K562 (cell line): ENCODE measurements at regions not wholly inside any gene's neighbourhood (a gene's known extent, or its start where the extent isn't known, plus 50 kb on each side); places are given as distances from the start of the nearest gene placed in this dataset.

Source experiments
- ATAC-seq: fragments of 200-7000 bp; cut with Tn5 transposase; 3 replicates; pipeline ENCODE4 v1.9.1; 2020; ENCODE audit warnings: moderate library complexity
- BruUV-seq: library from RNA; stranded (reverse); fragments of 400-500 nt; replicated peaks from 2 replicates; lab custom pipeline; 2021; lab: Mats Ljungman, UMichigan
- CTCF ChIA-PET: fragments of 300-600 bp; formaldehyde crosslinking; extraction: SDS; loops from one replicate; lab custom pipeline; 2021; ENCODE audit warnings: low intra/inter-chr PET ratio; lab: Yijun Ruan, JAX
- POLR2A ChIA-PET: fragments of 300-600, 350-650 bp; sonication (Branson Sonifier 250); formaldehyde crosslinking; extraction: SDS; loops from one replicate; lab custom pipeline; 2021; ENCODE audit warnings: antibody characterized with exemption, inconsistent platforms; lab: Yijun Ruan, JAX
- DNase-seq, 4 experiments: peaks; one replicate each; pipeline versions ENCODE4 v3.0.0 to v3.0.0-alpha.2; 2011 to 2018; ENCODE audit warnings: low spot score in 3 of 4, mixed read lengths in 3 of 4; ENCODE audit errors: extremely low read depth in 1 of 4
- FAIRE-seq: peaks from 2 replicates; lab custom pipeline; 2011; peaks lifted over from hg19 to GRCh38; lab: Jason Lieb, UNC
- H2AFZ ChIP-seq: 2 replicates; pipeline ENCODE4 v1.6.0; 2011; ENCODE audit warnings: low read depth, low read length, control low read depth, inconsistent platforms
- H3K27ac ChIP-seq: fragments of 200-600 bp; 3 replicates; pipeline ENCODE4 v1.8.0; 2011; ENCODE audit warnings: low read depth, mild to moderate bottlenecking, control low read depth, inconsistent platforms, low read length, moderate library complexity, mixed read lengths; ENCODE audit errors: extremely low read depth
- H3K27me3 ChIP-seq, 2 experiments: fragments of 300-600 bp in 1 of 2; 2 replicates in 1 of 2; 3 replicates in 1 of 2; pipeline versions ENCODE4 v1.6.0 to v1.8.0; 2011; ENCODE audit warnings: inconsistent platforms in 2 of 2, low read length in 2 of 2, mild to moderate bottlenecking in 1 of 2, mixed read lengths in 1 of 2, moderate library complexity in 1 of 2; ENCODE audit not compliant: control insufficient read depth in 2 of 2, insufficient read depth in 2 of 2
- H3K36me3 ChIP-seq: fragments of 300-600 bp; 3 replicates; pipeline ENCODE4 v1.8.0; 2011; ENCODE audit warnings: mild to moderate bottlenecking, low read length, inconsistent platforms; ENCODE audit not compliant: control insufficient read depth, insufficient read depth
- H3K4me1 ChIP-seq, 2 experiments: fragments of 200-600 bp in 1 of 2; replicated peaks in 1 of 2; 2 replicates in 1 of 2; 3 replicates in 1 of 2; pipeline versions ENCODE4 v1.5.1 to v1.8.0; 2011; ENCODE audit warnings: inconsistent platforms in 2 of 2, low read length in 2 of 2, mild to moderate bottlenecking in 1 of 2, mixed read lengths in 1 of 2, moderate library complexity in 1 of 2; ENCODE audit not compliant: control insufficient read depth in 2 of 2, insufficient read depth in 2 of 2
- H3K4me2 ChIP-seq: 2 replicates; pipeline ENCODE4 v1.6.1; 2011; ENCODE audit warnings: low read length, control low read depth, inconsistent platforms, mixed read lengths; ENCODE audit not compliant: insufficient read depth
- H3K4me3 ChIP-seq: fragments of 200-600 bp; sonication (generic), shearing (Covaris generic); 2 replicates; pipeline ENCODE4 v1.5.1; 2016; ENCODE audit warnings: control low read depth, inconsistent platforms
- H3K79me2 ChIP-seq: fragments of 200-600 bp; 3 replicates; pipeline ENCODE4 v1.8.0; 2011; ENCODE audit warnings: low read length, inconsistent platforms; ENCODE audit not compliant: control insufficient read depth, insufficient read depth
- H3K9ac ChIP-seq, 2 experiments: 2 replicates each; pipeline versions ENCODE4 v1.6.0 to v1.6.1; 2011; ENCODE audit warnings: low read depth in 2 of 2, low read length in 2 of 2, control low read depth in 1 of 2, inconsistent platforms in 1 of 2, mild to moderate bottlenecking in 1 of 2, mixed read lengths in 1 of 2; ENCODE audit not compliant: insufficient read depth in 1 of 2
- H3K9me1 ChIP-seq: one replicate; pipeline ENCODE4 v1.6.0; 2011; ENCODE audit warnings: inconsistent platforms, mild to moderate bottlenecking, low read length, moderate library complexity; ENCODE audit not compliant: control insufficient read depth, insufficient read depth
- H3K9me3 ChIP-seq: replicated peaks from 2 replicates; pipeline ENCODE4 v1.5.1; 2011; ENCODE audit warnings: low read depth, low read length, inconsistent platforms; ENCODE audit not compliant: control insufficient read depth, insufficient read depth
- H4K20me1 ChIP-seq: replicated peaks from 2 replicates; pipeline ENCODE4 v1.6.1; 2011; ENCODE audit warnings: low read length, inconsistent platforms, mixed read lengths; ENCODE audit not compliant: control insufficient read depth, insufficient read depth
- BRCA1 ChIP-seq, 2 experiments: fragments of 450-650 bp in 1 of 2; sonication (generic) in 1 of 2; formaldehyde crosslinking in 1 of 2; IDR thresholded peaks; 2 replicates each; pipeline versions ENCODE4 v1.5.0 to v1.6.1; 2017 to 2020; ENCODE audit warnings: mild to moderate bottlenecking in 1 of 2, missing genetic modification reagents in 1 of 2
- CEBPZ ChIP-seq: fragments of 150-350 bp; IDR thresholded peaks from 2 replicates; pipeline ENCODE4 v1.6.1; 2014; ENCODE audit warnings: low read depth, mild to moderate bottlenecking, low read length, borderline replicate concordance
- ELF4 ChIP-seq: fragments of 450-650 bp; formaldehyde crosslinking; IDR thresholded peaks from 2 replicates; pipeline ENCODE4 v1.4.0; 2022; ENCODE audit warnings: missing genetic modification characterization
- MAFG ChIP-seq: fragments of 450-650 bp; conservative IDR thresholded peaks from 2 replicates; pipeline ENCODE4 v1.6.1; 2016; ENCODE audit warnings: missing genetic modification characterization, missing compliant biosample characterization
- MEIS2 ChIP-seq: fragments of 450-650 bp; IDR thresholded peaks from 2 replicates; pipeline ENCODE4 v1.6.1; 2014; ENCODE audit warnings: mild to moderate bottlenecking; ENCODE audit not compliant: partially characterized antibody
- PRDM10 ChIP-seq: fragments of 450-650 bp; IDR thresholded peaks from 2 replicates; pipeline ENCODE4 v1.6.1; 2018; ENCODE audit not compliant: partially characterized antibody
- SRF ChIP-seq, 2 experiments: fragments of 250-450, 450-650 bp in 1 of 2; sonication (Bioruptor Pico) in 1 of 2; sonication (generic) in 1 of 2; formaldehyde crosslinking; IDR thresholded peaks; 2 replicates each; pipeline versions ENCODE4 v1.5.0 to v1.5.1; 2020 to 2022; ENCODE audit warnings: mild to moderate bottlenecking in 1 of 2, missing genetic modification reagents in 1 of 2
- ZNF263 ChIP-seq: sonication (generic); formaldehyde crosslinking; IDR thresholded peaks from 2 replicates; pipeline ENCODE4 v1.8.0; 2022; ENCODE audit warnings: mild to moderate bottlenecking, missing genetic modification reagents, borderline replicate concordance
- ZNF551 ChIP-seq: fragments of 250-450 bp; sonication (Bioruptor Pico); IDR thresholded peaks from 2 replicates; pipeline ENCODE4 v1.5.0; 2021; ENCODE audit warnings: mild to moderate bottlenecking, moderate library complexity
- WGBS: fragments of 100-300 bp; shearing (Covaris generic); methylation state at CpG from one replicate; pipeline ENCODE4 v1.1.6; 2016; ENCODE audit warnings: low coverage, mixed read lengths; ENCODE audit not compliant: insufficient coverage; ENCODE audit errors: missing lambda C conversion rate; 5-methylcytosine and 5-hydroxymethylcytosine counted together
- in situ Hi-C: fragments of 300-500 bp; cut with MboI; formaldehyde crosslinking; loops from 4 replicates; pipeline ENCODE4 v1.15.0; 2018; ENCODE audit warnings: inconsistent platforms, mixed read lengths
- intact Hi-C: fragments of 100-400 bp; cut with micrococcal nuclease; formaldehyde crosslinking; loops from 2 replicates; pipeline ENCODE4 v1.14.2; 2022

GRCh38 chr1:5239911-5240310 is 585.5 kb downstream of the AJAP1 start:
- H3K27ac ChIP-seq: no peak overlapping the region
- no TSS peak for BruUV-seq
- H2AFZ ChIP-seq: no peak overlapping the region
- H3K9me3 ChIP-seq: no peaks in the 10 kb centered on the region
- POLR2A ChIA-PET: no interaction called here
- no peak overlapping the region for H3K9ac ChIP-seq
- DNase-seq: no peak
- no peak for ATAC-seq
- no peak overlapping the region for H3K4me3 ChIP-seq
- H3K36me3 ChIP-seq: no peaks in the 10 kb centered on the region
- no peaks in the 10 kb centered on the region for H4K20me1 ChIP-seq
- H3K9me1 ChIP-seq: no peaks in the 10 kb centered on the region
- no peak for FAIRE-seq
- intact Hi-C loops (no loop called here), in situ Hi-C loops (no loop called here)
- CTCF ChIA-PET: no interaction called here
- no peaks in the 10 kb centered on the region for H3K4me1 ChIP-seq
- H3K79me2 ChIP-seq: no peaks in the 10 kb centered on the region
- H3K27me3 ChIP-seq: no peaks in the 10 kb centered on the region
- no peak for TF ChIP-seq ZNF263 (CRISPR knock-in tag)
- no peak for TF ChIP-seq CEBPZ
- TF ChIP-seq MAFG (tag): no peak
- TF ChIP-seq SRF (CRISPR knock-in tag; IDR thresholded peaks at IDR 0.05): no peak
- TF ChIP-seq MEIS2: no peak
- TF ChIP-seq BRCA1 (IDR thresholded peaks at IDR 0.05): no peak
- TF ChIP-seq BRCA1 (CRISPR knock-in tag; IDR thresholded peaks at IDR 0.05): no peak
- TF ChIP-seq ZNF551 (CRISPR knock-in tag): no peak
- TF ChIP-seq ELF4 (CRISPR knock-in tag): no peak
- no peak for TF ChIP-seq PRDM10
- 0% methylated on average over 5 of the region's 5 CpGs for WGBS
- no peak overlapping the region for H3K4me2 ChIP-seq
